Panc1 (cell line): ENCODE measurements at regions not wholly inside any gene's neighbourhood (a gene's known extent, or its start where the extent isn't known, plus 50 kb on each side); places are given as distances from the start of the nearest gene placed in this dataset.
"Not testable (repeated sequence)": the region's sequence is repeated elsewhere in the genome, so short reads cannot be mapped to it uniquely, and the experiment has no call there.

ENCODE experiments used
- ATAC-seq: fragments of 200-7000 bp; cut with Tn5 transposase; 2 replicates; pipeline ENCODE4 v1.9.1; 2020; ENCODE audit warnings: mild to moderate bottlenecking, moderate library complexity
- BruUV-seq: library from RNA; stranded (reverse); fragments of 400-500 nt; replicated peaks from 2 replicates; lab custom pipeline; 2021; lab: Mats Ljungman, UMichigan
- CTCF ChIA-PET: fragments of 300-600 bp; sonication (Branson Sonifier 250); formaldehyde crosslinking; loops from one replicate; lab custom pipeline; 2022; ENCODE audit warnings: antibody characterized with exemption; lab: Charles Lee
- POLR2A ChIA-PET: fragments of 300-600 bp; sonication (Branson Sonifier 250); formaldehyde crosslinking; loops from one replicate; lab custom pipeline; 2022; ENCODE audit warnings: antibody characterized with exemption; lab: Charles Lee
- DNase-seq: peaks from one replicate; pipeline ENCODE4 v3.0.0-alpha.2; 2010; ENCODE audit warnings: low read depth, low spot score
- H3K27ac ChIP-seq: 2 replicates; pipeline ENCODE4 v1.5.1; 2011; ENCODE audit warnings: mild to moderate bottlenecking, low read length, inconsistent platforms
- H3K27me3 ChIP-seq: fragments of 200-500 bp; sonication (Bioruptor generic); 2 replicates; pipeline ENCODE4 v1.6.0; 2014; ENCODE audit warnings: low read length, inconsistent platforms; ENCODE audit not compliant: control insufficient read depth, insufficient read depth
- H3K36me3 ChIP-seq: fragments of 200-500 bp; sonication (Bioruptor generic); 2 replicates; pipeline ENCODE4 v1.5.1; 2014; ENCODE audit warnings: inconsistent platforms, mild to moderate bottlenecking, low read length, moderate library complexity; ENCODE audit not compliant: control insufficient read depth, insufficient read depth
- H3K4me1 ChIP-seq: 2 replicates; pipeline ENCODE4 v1.5.1; 2011; ENCODE audit warnings: inconsistent platforms, mild to moderate bottlenecking, low read length, moderate library complexity; ENCODE audit not compliant: control insufficient read depth, insufficient read depth
- H3K4me3 ChIP-seq, 2 experiments: 2 replicates each; pipeline ENCODE4 v1.5.1; 2011 to 2012; ENCODE audit warnings: low read depth in 2 of 2, low read length in 2 of 2, mild to moderate bottlenecking in 2 of 2, inconsistent platforms in 1 of 2, moderate library complexity in 1 of 2
- H3K9me3 ChIP-seq: fragments of 200-500 bp; sonication (Bioruptor generic); 2 replicates; pipeline ENCODE4 v1.5.1; 2014; ENCODE audit warnings: low read depth, mild to moderate bottlenecking, inconsistent platforms, low read length, moderate library complexity; ENCODE audit not compliant: control insufficient read depth, insufficient read depth
- POLR2AphosphoS5 ChIP-seq: IDR thresholded peaks from 2 replicates; pipeline ENCODE4 v1.6.1; 2012; ENCODE audit warnings: mild to moderate bottlenecking, low read depth, low read length, moderate library complexity
- SIN3A ChIP-seq: IDR thresholded peaks from 2 replicates; pipeline ENCODE4 v1.6.1; 2012; ENCODE audit warnings: low read depth, mild to moderate bottlenecking, low read length, moderate library complexity, borderline replicate concordance; ENCODE audit not compliant: insufficient read depth
- TCF7L2 ChIP-seq: IDR thresholded peaks from 2 replicates; pipeline ENCODE4 v1.6.1; 2011; ENCODE audit warnings: mild to moderate bottlenecking, low read depth, low read length, inconsistent platforms
- in situ Hi-C: cut with HindIII; loops from 2 replicates; pipeline ENCODE4 v1.10.0; 2016; ENCODE audit warnings: low sequenced_read_pairs, low pct_unique_long_range_greater_than_20kb
- intact Hi-C: fragments of 100-400 bp; cut with micrococcal nuclease; formaldehyde crosslinking; loops from one replicate; pipeline ENCODE4 v1.10.0; 2022; ENCODE audit not compliant: unreplicated experiment
- TF ChIP-seq, protein P1 (sequence below), 2 experiments: IDR thresholded peaks; 2 replicates each; pipeline ENCODE4 v1.6.1; 2011 to 2012; ENCODE audit warnings: low read depth in 2 of 2, control low read depth in 1 of 2, low read length in 1 of 2, mild to moderate bottlenecking in 1 of 2, moderate library complexity in 1 of 2; ENCODE audit not compliant: insufficient read depth in 1 of 2
- TF ChIP-seq, protein P2 (sequence below): fragments of 450-650 bp; IDR thresholded peaks from 2 replicates; pipeline ENCODE4 v1.5.1; 2017; ENCODE audit warnings: mild to moderate bottlenecking

DNA sequence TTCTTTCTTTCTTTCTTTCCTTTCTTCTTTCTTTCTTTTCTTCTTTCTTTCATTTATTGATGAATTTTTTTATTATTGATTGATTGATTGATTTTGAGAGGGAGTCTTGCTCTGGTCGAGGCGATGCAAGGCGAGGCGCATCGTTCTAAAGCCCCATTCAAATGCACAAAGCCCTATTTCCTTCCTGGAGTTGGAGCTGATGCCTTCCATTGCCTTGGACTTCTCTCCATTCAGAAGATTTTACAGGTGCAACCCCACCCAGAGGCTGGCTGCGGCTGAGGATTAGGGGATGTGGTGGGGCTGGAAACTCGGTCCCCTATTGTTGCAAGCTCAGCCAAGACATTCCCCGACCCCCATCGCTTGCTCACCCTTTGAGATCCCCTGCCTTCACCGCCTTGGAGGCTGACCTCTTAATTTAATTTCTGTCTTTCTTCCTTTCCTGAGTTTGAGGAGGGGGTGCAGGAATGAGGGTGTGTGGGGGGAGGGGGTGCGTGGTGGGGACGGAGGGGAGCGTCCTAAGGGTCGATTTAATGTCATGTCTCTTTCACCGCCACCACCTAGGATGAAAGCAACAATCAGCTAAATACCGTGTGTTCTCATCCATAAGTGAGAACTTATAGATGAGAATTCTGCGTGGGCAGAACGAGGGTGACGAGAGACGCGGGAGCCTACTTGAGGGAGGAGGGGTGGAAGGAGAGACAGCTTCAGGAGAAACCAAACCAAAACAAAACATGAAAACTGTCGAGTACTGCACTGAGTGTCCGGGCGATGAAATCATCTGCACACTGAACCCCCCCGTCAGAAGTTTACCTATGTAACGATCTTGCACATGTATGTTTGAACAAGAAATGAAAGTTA is 3913.9 kb upstream of the OR11H1 start:
- Histone ChIP-seq H3K4me1 (no peaks in the 10 kb centered on the region), H3K36me3 (no peaks in the 10 kb centered on the region), H3K27ac (no peak overlapping the region), H3K9me3 (no peaks in the 10 kb centered on the region), H3K27me3 (no peaks in the 10 kb centered on the region), H3K4me3 (no peak overlapping the region)
- DNase-seq (no peak), ATAC-seq (no peak)
- ChIA-PET POLR2A (no interaction called here), CTCF (no interaction called here)
- no TSS peak for BruUV-seq
- intact Hi-C loops, result no loop called here
- in situ Hi-C loops, result no loop called here
- no peak for TF ChIP-seq POLR2AphosphoS5
- TF ChIP-seq, protein P1, sequence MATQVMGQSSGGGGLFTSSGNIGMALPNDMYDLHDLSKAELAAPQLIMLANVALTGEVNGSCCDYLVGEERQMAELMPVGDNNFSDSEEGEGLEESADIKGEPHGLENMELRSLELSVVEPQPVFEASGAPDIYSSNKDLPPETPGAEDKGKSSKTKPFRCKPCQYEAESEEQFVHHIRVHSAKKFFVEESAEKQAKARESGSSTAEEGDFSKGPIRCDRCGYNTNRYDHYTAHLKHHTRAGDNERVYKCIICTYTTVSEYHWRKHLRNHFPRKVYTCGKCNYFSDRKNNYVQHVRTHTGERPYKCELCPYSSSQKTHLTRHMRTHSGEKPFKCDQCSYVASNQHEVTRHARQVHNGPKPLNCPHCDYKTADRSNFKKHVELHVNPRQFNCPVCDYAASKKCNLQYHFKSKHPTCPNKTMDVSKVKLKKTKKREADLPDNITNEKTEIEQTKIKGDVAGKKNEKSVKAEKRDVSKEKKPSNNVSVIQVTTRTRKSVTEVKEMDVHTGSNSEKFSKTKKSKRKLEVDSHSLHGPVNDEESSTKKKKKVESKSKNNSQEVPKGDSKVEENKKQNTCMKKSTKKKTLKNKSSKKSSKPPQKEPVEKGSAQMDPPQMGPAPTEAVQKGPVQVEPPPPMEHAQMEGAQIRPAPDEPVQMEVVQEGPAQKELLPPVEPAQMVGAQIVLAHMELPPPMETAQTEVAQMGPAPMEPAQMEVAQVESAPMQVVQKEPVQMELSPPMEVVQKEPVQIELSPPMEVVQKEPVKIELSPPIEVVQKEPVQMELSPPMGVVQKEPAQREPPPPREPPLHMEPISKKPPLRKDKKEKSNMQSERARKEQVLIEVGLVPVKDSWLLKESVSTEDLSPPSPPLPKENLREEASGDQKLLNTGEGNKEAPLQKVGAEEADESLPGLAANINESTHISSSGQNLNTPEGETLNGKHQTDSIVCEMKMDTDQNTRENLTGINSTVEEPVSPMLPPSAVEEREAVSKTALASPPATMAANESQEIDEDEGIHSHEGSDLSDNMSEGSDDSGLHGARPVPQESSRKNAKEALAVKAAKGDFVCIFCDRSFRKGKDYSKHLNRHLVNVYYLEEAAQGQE (IDR thresholded peaks at IDR 0.05; ENCODE audit: insufficient read depth in 1 of 2, low read depth in 2 of 2, low read length in 1 of 2), result no peak
- no peak for TF ChIP-seq SIN3A
- TF ChIP-seq, protein P2, sequence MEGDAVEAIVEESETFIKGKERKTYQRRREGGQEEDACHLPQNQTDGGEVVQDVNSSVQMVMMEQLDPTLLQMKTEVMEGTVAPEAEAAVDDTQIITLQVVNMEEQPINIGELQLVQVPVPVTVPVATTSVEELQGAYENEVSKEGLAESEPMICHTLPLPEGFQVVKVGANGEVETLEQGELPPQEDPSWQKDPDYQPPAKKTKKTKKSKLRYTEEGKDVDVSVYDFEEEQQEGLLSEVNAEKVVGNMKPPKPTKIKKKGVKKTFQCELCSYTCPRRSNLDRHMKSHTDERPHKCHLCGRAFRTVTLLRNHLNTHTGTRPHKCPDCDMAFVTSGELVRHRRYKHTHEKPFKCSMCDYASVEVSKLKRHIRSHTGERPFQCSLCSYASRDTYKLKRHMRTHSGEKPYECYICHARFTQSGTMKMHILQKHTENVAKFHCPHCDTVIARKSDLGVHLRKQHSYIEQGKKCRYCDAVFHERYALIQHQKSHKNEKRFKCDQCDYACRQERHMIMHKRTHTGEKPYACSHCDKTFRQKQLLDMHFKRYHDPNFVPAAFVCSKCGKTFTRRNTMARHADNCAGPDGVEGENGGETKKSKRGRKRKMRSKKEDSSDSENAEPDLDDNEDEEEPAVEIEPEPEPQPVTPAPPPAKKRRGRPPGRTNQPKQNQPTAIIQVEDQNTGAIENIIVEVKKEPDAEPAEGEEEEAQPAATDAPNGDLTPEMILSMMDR, result no peak
- no peak for TF ChIP-seq TCF7L2

DNA sequence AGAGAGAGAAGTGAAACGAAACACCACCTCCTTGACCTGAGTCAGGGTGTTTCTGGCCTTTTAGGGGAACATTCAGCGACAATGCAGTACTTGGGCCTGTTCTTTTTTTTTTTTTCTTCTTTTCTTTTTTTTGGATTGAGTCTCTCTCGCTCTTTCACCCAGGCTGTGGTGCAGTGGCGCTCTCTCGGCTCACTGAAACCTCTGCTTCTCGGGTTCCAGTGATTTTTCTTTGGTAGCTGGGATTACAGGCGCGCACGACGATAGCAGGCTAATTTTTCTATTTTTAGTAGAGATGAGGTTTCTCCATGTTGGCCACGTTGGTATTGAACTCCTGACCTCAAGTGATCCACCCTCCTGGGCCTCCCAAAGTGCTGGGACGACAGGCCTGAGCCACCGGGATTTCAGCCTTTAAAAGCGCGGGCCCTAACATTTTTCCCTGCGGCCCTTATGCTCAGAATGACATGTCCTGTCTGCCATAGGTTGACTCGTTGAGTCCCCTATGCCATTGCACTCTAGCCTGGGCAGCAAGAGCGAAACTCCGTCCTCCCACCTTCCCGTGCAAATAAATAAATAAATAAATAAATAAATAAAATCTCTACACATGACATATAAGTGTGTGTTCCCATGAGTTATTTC is 3913.1 kb upstream of the OR11H1 start:
- CTCF ChIA-PET, H3K4me1 ChIP-seq, H3K36me3 ChIP-seq, in situ Hi-C loops, intact Hi-C loops, BruUV-seq, H3K27me3 ChIP-seq, H3K4me3 ChIP-seq, DNase-seq, ATAC-seq, H3K9me3 ChIP-seq, POLR2A ChIA-PET, H3K27ac ChIP-seq: not testable (repeated sequence)

DNA sequence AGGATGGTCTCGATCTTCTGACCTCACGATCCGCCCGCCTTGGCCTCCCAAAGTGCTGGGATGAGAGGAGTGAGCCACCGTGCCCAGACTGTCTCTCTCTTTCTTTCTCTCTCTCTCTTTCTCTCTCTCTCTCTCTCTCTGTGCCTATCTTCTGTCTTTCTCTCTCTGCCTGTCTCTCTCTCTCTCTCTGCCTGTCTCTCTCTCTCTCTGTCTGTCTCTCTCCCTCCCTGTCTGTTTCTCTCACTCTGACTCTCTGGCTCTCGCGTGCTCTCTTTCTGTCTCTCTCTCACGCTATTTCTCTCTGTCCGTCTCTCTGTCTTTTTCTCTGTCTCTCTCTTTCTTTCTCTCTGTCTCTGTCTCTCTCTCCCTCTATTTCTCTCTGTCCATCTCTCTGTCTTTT is 3911.2 kb upstream of the OR11H1 start:
- Histone ChIP-seq H3K36me3 (no peaks in the 10 kb centered on the region), H3K27me3 (no peaks in the 10 kb centered on the region), H3K4me3 (no peak overlapping the region), H3K9me3 (no peaks in the 10 kb centered on the region), H3K27ac (no peak overlapping the region), H3K4me1 (no peaks in the 10 kb centered on the region)
- ATAC-seq, result no peak
- in situ Hi-C loops (no loop called here), intact Hi-C loops (no loop called here)
- no TSS peak for BruUV-seq
- TF ChIP-seq, protein P2, result no peak
- TF ChIP-seq TCF7L2, result no peak
- TF ChIP-seq, protein P1 (IDR thresholded peaks at IDR 0.05; ENCODE audit: insufficient read depth in 1 of 2, low read depth in 2 of 2, low read length in 1 of 2), result no peak
- TF ChIP-seq POLR2AphosphoS5, result no peak
- no peak for TF ChIP-seq SIN3A
- no peak for DNase-seq
- ChIA-PET POLR2A (no interaction called here), CTCF (no interaction called here)
